NCI-H226 (cell line): ENCODE measurements at regions not wholly inside any gene's neighbourhood (a gene's known extent, or its start where the extent isn't known, plus 50 kb on each side); places are given as distances from the start of the nearest gene placed in this dataset.

Experiments used
- DNase-seq: peaks from one replicate; pipeline ENCODE4 v3.0.0-alpha.2; 2015

GRCh38 chr13:106819413-106820180, 251.7 kb upstream of the ARGLU1 start:
- no peak for DNase-seq

- no peak for DNase-seq
These were observed 251.0 kb upstream of the ARGLU1 start for GRCh38 chr13:106818971-106819370.

GRCh38 chr13:106815545-106815944, 247.6 kb upstream of the ARGLU1 start:
- no peak for DNase-seq

- DNase-seq, result no peak
These were observed 246.5 kb upstream of the ARGLU1 start for GRCh38 chr13:106814463-106814862.

- no peak for DNase-seq
These were observed 242.1 kb upstream of the ARGLU1 start for GRCh38 chr13:106810069-106810468.

- no peak for DNase-seq
These were observed 237.1 kb upstream of the ARGLU1 start for GRCh38 chr13:106804991-106805390.

GRCh38 chr13:106802917-106803316, 235.0 kb upstream of the ARGLU1 start:
- DNase-seq, result no peak

- no peak for DNase-seq
These were observed 231.9 kb upstream of the ARGLU1 start for GRCh38 chr13:106799781-106800335.

GRCh38 chr13:106797081-106797640, 229.2 kb upstream of the ARGLU1 start:
- no peak for DNase-seq

- no peak for DNase-seq
These were observed 228.5 kb upstream of the ARGLU1 start for GRCh38 chr13:106796280-106797047.

GRCh38 chr13:106795847-106796246, 227.9 kb upstream of the ARGLU1 start:
- no peak for DNase-seq

GRCh38 chr13:106794117-106794516, 226.2 kb upstream of the ARGLU1 start:
- DNase-seq, result no peak

- DNase-seq, result no peak
These were observed 222.0 kb upstream of the ARGLU1 start for GRCh38 chr13:106789911-106790310.

GRCh38 chr13:106786006-106786563, 218.1 kb upstream of the ARGLU1 start:
- no peak for DNase-seq

GRCh38 chr13:106774621-106775020, 206.7 kb upstream of the ARGLU1 start:
- no peak for DNase-seq

GRCh38 chr13:106772006-106772601, 204.2 kb upstream of the ARGLU1 start:
- peak; percentile 5 for DNase-seq

- DNase-seq, result no peak
These were observed 201.1 kb upstream of the ARGLU1 start for GRCh38 chr13:106768991-106769390.

GRCh38 chr13:106762708-106763107, 194.8 kb upstream of the ARGLU1 start:
- no peak for DNase-seq

- DNase-seq, result no peak
These were observed 188.5 kb upstream of the ARGLU1 start for GRCh38 chr13:106756446-106756845.

- no peak for DNase-seq
These were observed 187.6 kb upstream of the ARGLU1 start for GRCh38 chr13:106755542-106755941.

GRCh38 chr13:106753251-106753650, 185.3 kb upstream of the ARGLU1 start:
- no peak for DNase-seq

- DNase-seq, result no peak
These were observed 184.7 kb upstream of the ARGLU1 start for GRCh38 chr13:106752584-106753170.

- no peak for DNase-seq
These were observed 180.8 kb upstream of the ARGLU1 start for GRCh38 chr13:106748785-106749184.
